Peyer's patch (tissue), 4 donors: ENCODE measurements at regions not wholly inside any gene's neighbourhood (a gene's known extent, or its start where the extent isn't known, plus 50 kb on each side); places are given as distances from the start of the nearest gene placed in this dataset.

ENCODE experiments used
- CTCF ChIP-seq, 6 experiments: fragments of 450-650 bp in 4 of 6; fragments of 200-600 bp in 2 of 6; sonication (generic) in 1 of 6; IDR thresholded peaks; one replicate each; pipeline ENCODE4 v1.5.1; 2017 to 2019; ENCODE audit warnings: antibody characterized with exemption in 6 of 6, mild to moderate bottlenecking in 3 of 6, moderate library complexity in 1 of 6
- POLR2A ChIP-seq, 2 donors: fragments of 450-650 bp; IDR thresholded peaks; one replicate each; pipeline ENCODE4 v1.5.1; 2017; ENCODE audit warnings: antibody characterized with exemption in 2 of 2, mild to moderate bottlenecking in 2 of 2, moderate library complexity in 2 of 2

- TF ChIP-seq CTCF (IDR thresholded peaks at IDR 0.05): no peak
- no peak for TF ChIP-seq POLR2A (IDR thresholded peaks at IDR 0.05)
Measured at GRCh38 chr11:113567867-113568544, 92.8 kb upstream of the DRD2 start.
